CD14-positive monocyte (primary cell): ENCODE measurements at regions not wholly inside any gene's neighbourhood (a gene's known extent, or its start where the extent isn't known, plus 50 kb on each side); places are given as distances from the start of the nearest gene placed in this dataset.

Experiments used
- DNase-seq, 3 donors: peaks; one replicate each; pipeline ENCODE4 v3.0.0-alpha.2; 2011 to 2022
- H2AFZ ChIP-seq: 2 replicates; pipeline ENCODE4 v1.6.0; 2012; ENCODE audit warnings: mild to moderate bottlenecking, low read depth, low read length, inconsistent platforms; ENCODE audit not compliant: insufficient read depth, poor library complexity, severe bottlenecking
- H3K27ac ChIP-seq, 2 donors: 1 replicate in 1 of 2; 2 replicates in 1 of 2; pipeline ENCODE4 v1.5.1; 2012 to 2013; ENCODE audit warnings: low read length in 2 of 2, control low read depth in 1 of 2, inconsistent platforms in 1 of 2, low read depth in 1 of 2, mild to moderate bottlenecking in 1 of 2
- H3K27me3 ChIP-seq, 2 donors: one replicate each; pipeline versions ENCODE4 v1.6.0 to v1.6.1; 2011 to 2013; ENCODE audit warnings: low read length in 2 of 2; ENCODE audit not compliant: control insufficient read depth in 2 of 2, insufficient read depth in 2 of 2
- H3K36me3 ChIP-seq, 2 donors: replicated peaks in 1 of 2; 1 replicate in 1 of 2; 2 replicates in 1 of 2; pipeline versions ENCODE4 v1.5.1 to v1.6.1; 2012 to 2013; ENCODE audit warnings: low read length in 2 of 2, control low read depth in 1 of 2, inconsistent platforms in 1 of 2, mild to moderate bottlenecking in 1 of 2; ENCODE audit not compliant: insufficient read depth in 2 of 2, control insufficient read depth in 1 of 2
- H3K4me1 ChIP-seq, 2 donors: 1 replicate in 1 of 2; 2 replicates in 1 of 2; pipeline versions ENCODE4 v1.5.1 to v1.6.1; 2012 to 2013; ENCODE audit warnings: low read length in 2 of 2, control low read depth in 1 of 2, inconsistent platforms in 1 of 2, mild to moderate bottlenecking in 1 of 2, moderate library complexity in 1 of 2; ENCODE audit not compliant: insufficient read depth in 2 of 2, control insufficient read depth in 1 of 2
- H3K4me2 ChIP-seq: replicated peaks from 2 replicates; pipeline ENCODE3; 2012; ENCODE audit warnings: low read length, moderate library complexity, mild to moderate bottlenecking; ENCODE audit not compliant: poor library complexity, severe bottlenecking; ENCODE audit errors: extremely low read depth
- H3K4me3 ChIP-seq, 3 experiments: fragments of 200-600 bp in 1 of 3; sonication (generic) in 1 of 3; replicated peaks in 1 of 3; 1 replicate in 2 of 3; 2 replicates in 1 of 3; pipeline ENCODE4 v1.5.1; 2011 to 2013; ENCODE audit warnings: low read length in 3 of 3, mild to moderate bottlenecking in 3 of 3, control low read depth in 2 of 3, low read depth in 2 of 3, inconsistent platforms in 1 of 3, moderate library complexity in 1 of 3
- H3K79me2 ChIP-seq: 2 replicates; pipeline ENCODE4 v1.6.0; 2012; ENCODE audit warnings: mild to moderate bottlenecking, control low read depth, inconsistent platforms, low read length, moderate library complexity; ENCODE audit not compliant: insufficient read depth
- H3K9ac ChIP-seq: 2 replicates; pipeline ENCODE4 v1.6.0; 2017; ENCODE audit warnings: low read length, mild to moderate bottlenecking; ENCODE audit not compliant: insufficient read depth, poor library complexity, severe bottlenecking
- H3K9me3 ChIP-seq, 2 donors: replicated peaks in 1 of 2; 1 replicate in 1 of 2; 2 replicates in 1 of 2; pipeline versions ENCODE4 v1.5.1 to v1.6.1; 2012 to 2013; ENCODE audit warnings: low read length in 2 of 2, control low read depth in 1 of 2; ENCODE audit not compliant: control insufficient read depth in 1 of 2, insufficient read depth in 1 of 2
- H4K20me1 ChIP-seq: 2 replicates; pipeline ENCODE4 v1.6.0; 2012; ENCODE audit warnings: mild to moderate bottlenecking, low read length, control low read depth, moderate library complexity; ENCODE audit not compliant: insufficient read depth
- H3K27ac Mint-ChIP-seq, 7 donors: one replicate each; pipeline ENCODE4 v1.8.0; 2020; ENCODE audit warnings: mild to moderate bottlenecking in 7 of 7, mixed read lengths in 7 of 7, moderate library complexity in 6 of 7, inconsistent platforms in 2 of 7
- H3K27me3 Mint-ChIP-seq, 3 donors: one replicate each; pipeline ENCODE4 v1.8.0; 2021 to 2022; ENCODE audit warnings: low read depth in 3 of 3, mild to moderate bottlenecking in 3 of 3, mixed read lengths in 3 of 3, moderate library complexity in 3 of 3, inconsistent platforms in 1 of 3
- H3K36me3 Mint-ChIP-seq, 2 donors: one replicate each; pipeline ENCODE4 v1.8.0; 2020; ENCODE audit warnings: mixed read lengths in 2 of 2, inconsistent platforms in 1 of 2, mild to moderate bottlenecking in 1 of 2
- H3K4me1 Mint-ChIP-seq: one replicate; pipeline ENCODE4 v1.8.0; 2020; ENCODE audit warnings: mild to moderate bottlenecking, mixed read lengths
- H3K4me3 Mint-ChIP-seq, 2 donors: one replicate each; pipeline ENCODE4 v1.8.0; 2020; ENCODE audit warnings: mild to moderate bottlenecking in 2 of 2, mixed read lengths in 2 of 2, moderate library complexity in 1 of 2
- H3K9me3 Mint-ChIP-seq, 7 donors: one replicate each; pipeline ENCODE4 v1.8.0; 2020 to 2022; ENCODE audit warnings: mixed read lengths in 7 of 7, mild to moderate bottlenecking in 6 of 7, moderate library complexity in 6 of 7, inconsistent platforms in 2 of 7
- CTCF ChIP-seq: fragments of 200-600 bp; IDR thresholded peaks from one replicate; pipeline ENCODE4 v1.8.0; 2022; ENCODE audit warnings: antibody characterized with exemption, mild to moderate bottlenecking
- WGBS: methylation state at CpG from one replicate; pipeline ENCODE4 v1.1.5; 2013; ENCODE audit warnings: missing lambda C conversion rate; ENCODE audit not compliant: insufficient coverage; 5-methylcytosine and 5-hydroxymethylcytosine counted together
- intact Hi-C, 2 donors: fragments of 100-400 bp; cut with micrococcal nuclease; formaldehyde crosslinking; loops; one replicate each; pipeline versions ENCODE4 v1.15.0 to v1.15.1; 2023

DNA sequence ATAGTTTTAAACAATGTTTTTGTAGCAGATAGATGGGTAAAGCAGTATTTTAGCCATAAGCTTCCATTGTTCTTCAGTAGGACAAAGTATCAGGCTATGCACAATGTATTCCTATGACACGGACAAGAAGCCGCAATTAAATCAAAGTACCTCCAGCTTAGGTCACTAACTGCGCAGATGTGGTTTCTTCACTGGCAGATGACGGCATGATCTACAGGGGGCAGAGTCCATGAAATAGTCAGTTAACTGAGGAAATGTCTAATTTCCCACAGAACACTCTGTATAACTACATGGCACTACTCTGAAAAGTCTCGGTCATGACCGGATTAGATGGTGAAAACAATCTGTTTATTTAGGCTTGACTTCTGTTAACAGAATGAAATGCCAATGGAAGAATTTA, 120.7 kb upstream of the TRPM3 start:
- Mint-ChIP-seq H3K36me3 (no peaks in the 10 kb centered on the region), H3K27me3 (peaks cover 0 to 2% (median 0%) of the 10 kb centered on the region in 3 donors), H3K4me3 (no peak overlapping the region), H3K27ac (no peak overlapping the region), H3K4me1 (no peaks in the 10 kb centered on the region), H3K9me3 (peaks cover 0 to 4% (median 0%) of the 10 kb centered on the region in 7 donors)
- intact Hi-C loops, result no loop called here
- no peak for DNase-seq
- H3K27ac ChIP-seq, result no peak overlapping the region
- H3K4me3 ChIP-seq, result no peak overlapping the region
- H3K9me3 ChIP-seq, result no peaks in the 10 kb centered on the region
- no peak overlapping the region for H2AFZ ChIP-seq
- no peaks in the 10 kb centered on the region for H3K36me3 ChIP-seq
- no peaks in the 10 kb centered on the region for H3K79me2 ChIP-seq
- WGBS, result 96% methylated on average over 4 of the region's 6 CpGs
- no peak overlapping the region for H3K9ac ChIP-seq
- TF ChIP-seq CTCF, result no peak
- no peaks in the 10 kb centered on the region for H3K4me1 ChIP-seq
- H3K4me2 ChIP-seq, result no peak overlapping the region
- H3K27me3 ChIP-seq, result no peaks in the 10 kb centered on the region
- no peaks in the 10 kb centered on the region for H4K20me1 ChIP-seq

GRCh38 chr9:71237051-71237450, 115.6 kb upstream of the TRPM3 start:
- no peaks in the 10 kb centered on the region for H3K4me1 Mint-ChIP-seq
- Histone ChIP-seq H3K4me2 (no peak overlapping the region), H3K27ac (no peak overlapping the region), H3K4me1 (no peaks in the 10 kb centered on the region), H3K4me3 (no peak overlapping the region), H3K36me3 (no peaks in the 10 kb centered on the region), H3K9me3 (no peaks in the 10 kb centered on the region), H3K27me3 (no peaks in the 10 kb centered on the region), H4K20me1 (no peaks in the 10 kb centered on the region), H3K9ac (no peak overlapping the region), H2AFZ (no peak overlapping the region), H3K79me2 (no peaks in the 10 kb centered on the region)
- DNase-seq, result no peak
- H3K27ac Mint-ChIP-seq, result no peak overlapping the region
- peaks cover 0 to 3% (median 0%) of the 10 kb centered on the region in 7 donors for H3K9me3 Mint-ChIP-seq
- no peak for TF ChIP-seq CTCF
- H3K36me3 Mint-ChIP-seq, result no peaks in the 10 kb centered on the region
- intact Hi-C loops, result no loop called here
- H3K4me3 Mint-ChIP-seq, result no peak overlapping the region
- H3K27me3 Mint-ChIP-seq, result no peaks in the 10 kb centered on the region
